ENCODE measurements at regions not wholly inside any gene's neighbourhood (a gene's known extent, or its start where the extent isn't known, plus 50 kb on each side); places are given as distances from the start of the nearest gene placed in this dataset.

DNA sequence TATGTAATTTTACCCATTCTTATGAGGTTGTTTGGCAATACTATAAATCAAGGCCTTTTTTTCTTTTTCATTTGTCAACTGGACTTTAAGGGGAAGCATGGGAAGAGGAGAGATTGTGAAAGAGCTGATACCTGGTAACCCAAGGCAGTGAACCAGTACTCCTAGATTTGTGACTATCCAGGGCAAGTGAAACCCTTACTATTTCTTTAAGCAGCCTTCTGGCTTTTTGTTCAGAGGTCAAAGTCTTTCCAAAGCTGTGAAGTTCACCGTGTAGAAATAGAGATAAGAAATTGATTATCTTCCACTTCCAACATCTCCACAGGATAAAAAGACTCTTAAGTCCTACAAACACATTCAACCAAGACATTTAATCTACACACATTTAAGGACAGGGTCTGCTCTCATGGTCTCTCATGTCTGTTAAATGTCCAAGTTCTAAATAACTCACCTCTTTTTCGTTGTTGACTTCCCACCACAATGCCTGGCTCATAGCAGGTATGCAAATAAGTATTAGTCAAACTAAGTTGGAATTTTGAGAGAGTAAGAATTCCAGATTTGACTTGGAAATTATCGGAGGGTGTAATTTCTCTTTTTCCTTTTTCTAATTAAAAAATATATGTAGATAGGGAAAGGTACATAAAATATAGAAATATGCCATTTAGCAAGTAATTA lies 485.8 kb downstream of the STK39 start (continued):
- TF ChIP-seq CHD7 (IDR thresholded peaks at IDR 0.05; ENCODE audit: insufficient replicate concordance, low read length) (no peak), USF2 (IDR thresholded peaks at IDR 0.05; ENCODE audit: low read length) (no peak), ZNF274 (IDR thresholded peaks at IDR 0.05; ENCODE audit: borderline replicate concordance, extremely low read depth, low read length) (no peak), RBBP5 (IDR thresholded peaks at IDR 0.05; ENCODE audit: borderline replicate concordance, low read depth, low read length) (no peak), SIN3A (conservative IDR thresholded peaks at IDR 0.05 in 1 of 2, IDR thresholded peaks at IDR 0.05 in 1 of 2; ENCODE audit: low read depth in 1 of 2, low read length in 2 of 2) (no peak), TAF7 (optimal IDR thresholded peaks at IDR 0.05; ENCODE audit: borderline replicate concordance, low read depth, low read length) (no peak), JUND (IDR thresholded peaks at IDR 0.05; ENCODE audit: low read length) (no peak), SIX5 (IDR thresholded peaks at IDR 0.05; ENCODE audit: low read depth, low read length) (no peak), POLR2AphosphoS5 (IDR thresholded peaks at IDR 0.05; ENCODE audit: low read depth, low read length) (no peak)
